ENCODE measurements at regions not wholly inside any gene's neighbourhood (a gene's known extent, or its start where the extent isn't known, plus 50 kb on each side); places are given as distances from the start of the nearest gene placed in this dataset.
"Not testable (repeated sequence)": the region's sequence is repeated elsewhere in the genome, so short reads cannot be mapped to it uniquely, and the experiment has no call there.

DNA sequence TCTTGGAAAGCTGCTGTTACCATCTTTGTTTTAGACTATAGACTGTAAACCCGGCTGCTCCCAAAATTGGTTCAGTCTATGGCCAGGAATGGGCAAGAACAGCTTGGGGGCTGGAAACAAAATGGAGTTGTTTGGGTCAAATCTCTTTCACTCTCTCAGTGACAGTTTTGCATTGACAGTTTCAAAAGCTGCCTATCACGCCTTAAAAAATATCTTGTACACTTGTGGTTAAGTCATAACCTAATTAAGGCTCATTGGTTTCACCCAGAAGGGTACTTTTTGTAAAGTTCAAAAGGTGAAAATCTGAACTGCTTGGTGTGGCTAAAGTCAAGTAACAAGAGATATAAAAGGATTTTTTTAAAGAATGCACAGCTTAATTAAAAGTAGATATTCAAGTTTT, 76.1 kb upstream of the PRL start:
- no peak overlapping the region for H3K9ac ChIP-seq (ENCODE audit: extremely low read depth, insufficient read length, low read length)
- H3K79me1 ChIP-seq (ENCODE audit: insufficient read depth, low read depth, low read length, poor library complexity, severe bottlenecking), result no peaks in the 10 kb centered on the region
- no peak overlapping the region for H4K8ac ChIP-seq (replicated peaks; ENCODE audit: insufficient read length, low read depth, low read length)
- WGBS (ENCODE audit: extremely low coverage, insufficient read length, low lambda C conversion rate), result no CpG with 5 or more reads among the region's 2 CpGs
- no peak overlapping the region for H2BK120ac ChIP-seq (ENCODE audit: low read depth, low read length, poor library complexity, severe bottlenecking)
- no peak overlapping the region for H3T11ph ChIP-seq (ENCODE audit: low read length)
- no peak overlapping the region for H3K27ac Mint-ChIP-seq
- H3K27me3 ChIP-seq (ENCODE audit: insufficient read depth, low read length), result no peaks in the 10 kb centered on the region
- no peak overlapping the region for H2AFZ ChIP-seq (ENCODE audit: low read length)
- no peak overlapping the region for H3K18ac ChIP-seq (ENCODE audit: insufficient read length, low read depth, low read length)
- no peak overlapping the region for H2BK15ac ChIP-seq (ENCODE audit: low read depth, low read length)
- no peaks in the 10 kb centered on the region; a peak in 1 of 4 replicates for H3K4me1 Mint-ChIP-seq
- H4K20me1 ChIP-seq (ENCODE audit: control insufficient read depth, insufficient read depth, insufficient read length), result no peaks in the 10 kb centered on the region
- peaks cover 0 to 7% of the 10 kb centered on the region in 2 experiments; a peak in 2 of 5 replicates for H3K9me3 Mint-ChIP-seq
- no peaks in the 10 kb centered on the region for H3K23me2 ChIP-seq (ENCODE audit: insufficient read length, low read depth, low read length, poor library complexity, severe bottlenecking)
- H3K4ac ChIP-seq (ENCODE audit: low read depth, low read length), result no peak overlapping the region
- no peak overlapping the region for H3K27ac ChIP-seq (ENCODE audit: insufficient read length, low read depth, low read length)
- H4K5ac ChIP-seq (ENCODE audit: insufficient read length, low read depth, low read length), result no peak overlapping the region
- peaks cover 1% of the 10 kb centered on the region; the same call in 1 of the 2 replicates for H3K27me3 Mint-ChIP-seq (ENCODE audit: low read depth)
- no peak overlapping the region for H3K14ac ChIP-seq (ENCODE audit: insufficient read depth, low read length)
- no peak overlapping the region for H2BK12ac ChIP-seq (ENCODE audit: insufficient read length, low read depth, low read length)
- no peaks in the 10 kb centered on the region for H3K4me1 ChIP-seq (ENCODE audit: insufficient read depth, low read length)
- no peak overlapping the region for H4K91ac ChIP-seq (ENCODE audit: insufficient read length, low read depth, low read length)
- H3K4me2 ChIP-seq (ENCODE audit: insufficient read depth, insufficient read length, low read length), result no peak overlapping the region
- H2AK5ac ChIP-seq (ENCODE audit: insufficient read length, low read length), result no peak overlapping the region
- no peaks in the 10 kb centered on the region for H3K79me2 ChIP-seq (ENCODE audit: insufficient read depth, low read length)
- no peak for DNase-seq
- no peak overlapping the region for H2BK20ac ChIP-seq (ENCODE audit: low read depth, low read length, poor library complexity, severe bottlenecking)
- H3K9me3 ChIP-seq (ENCODE audit: control insufficient read depth, low read depth, low read length), result no peaks in the 10 kb centered on the region
- no peak overlapping the region for H3K56ac ChIP-seq (ENCODE audit: insufficient read length, low read depth, low read length)
- H3K36me3 Mint-ChIP-seq (ENCODE audit: insufficient read depth in 1 of 3, low read depth in 3 of 3), result peaks cover 2 to 12% (median 4%) of the 10 kb centered on the region in 3 experiments; a peak in 3 of 7 replicates
- no peak overlapping the region for H3K4me3 Mint-ChIP-seq
- no peak overlapping the region for H2BK5ac ChIP-seq (ENCODE audit: insufficient read length, low read length)
- TF ChIP-seq CTCF (conservative IDR thresholded peaks at IDR 0.05), result no peak
- H3K23ac ChIP-seq (ENCODE audit: insufficient read length, low read depth, low read length), result no peak overlapping the region

DNA sequence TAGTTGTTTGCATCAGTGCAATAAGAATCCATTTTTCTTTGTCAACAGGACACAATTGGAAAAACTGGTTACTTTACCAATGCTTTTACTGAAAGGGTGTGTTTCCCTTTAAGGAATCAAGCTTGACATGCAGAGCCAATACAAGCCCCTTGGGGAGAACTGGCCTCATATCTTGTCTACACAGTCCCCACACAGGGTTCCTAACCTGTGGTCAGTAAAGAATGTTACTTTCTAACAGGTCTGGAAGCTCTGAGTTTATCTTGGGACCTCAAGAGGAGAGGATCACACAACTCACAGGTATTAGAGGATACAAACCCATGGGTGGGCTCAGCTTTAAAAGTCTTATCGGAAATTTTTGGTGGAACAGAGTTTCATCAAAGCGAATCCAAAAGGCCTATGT, 78.1 kb upstream of the PRL start:
- not testable (repeated sequence) for DNase-seq; H3K4me1 ChIP-seq (ENCODE audit: insufficient read depth, low read length)

More for the DNA sequence above, 78.1 kb upstream of the PRL start:
- not testable (repeated sequence) for H3K9me3 Mint-ChIP-seq; H3K18ac ChIP-seq (ENCODE audit: insufficient read length, low read depth, low read length); H2BK5ac ChIP-seq (ENCODE audit: insufficient read length, low read length); H4K5ac ChIP-seq (ENCODE audit: insufficient read length, low read depth, low read length); H3K23me2 ChIP-seq (ENCODE audit: insufficient read length, low read depth, low read length, poor library complexity, severe bottlenecking); H3K27me3 Mint-ChIP-seq (ENCODE audit: low read depth); H3K79me2 ChIP-seq (ENCODE audit: insufficient read depth, low read length); H2AK5ac ChIP-seq (ENCODE audit: insufficient read length, low read length); H3K9me3 ChIP-seq (ENCODE audit: control insufficient read depth, low read depth, low read length); H3K27ac Mint-ChIP-seq; H2BK20ac ChIP-seq (ENCODE audit: low read depth, low read length, poor library complexity, severe bottlenecking); H3K4me1 Mint-ChIP-seq; H2BK15ac ChIP-seq (ENCODE audit: low read depth, low read length); H2BK120ac ChIP-seq (ENCODE audit: low read depth, low read length, poor library complexity, severe bottlenecking); H3K79me1 ChIP-seq (ENCODE audit: insufficient read depth, low read depth, low read length, poor library complexity, severe bottlenecking); H3K4me3 Mint-ChIP-seq; H2AFZ ChIP-seq (ENCODE audit: low read length); H3K14ac ChIP-seq (ENCODE audit: insufficient read depth, low read length); H4K20me1 ChIP-seq (ENCODE audit: control insufficient read depth, insufficient read depth, insufficient read length); H3K9ac ChIP-seq (ENCODE audit: extremely low read depth, insufficient read length, low read length); H4K8ac ChIP-seq (replicated peaks; ENCODE audit: insufficient read length, low read depth, low read length); H3T11ph ChIP-seq (ENCODE audit: low read length); H2BK12ac ChIP-seq (ENCODE audit: insufficient read length, low read depth, low read length); H3K56ac ChIP-seq (ENCODE audit: insufficient read length, low read depth, low read length); H3K4ac ChIP-seq (ENCODE audit: low read depth, low read length); H4K91ac ChIP-seq (ENCODE audit: insufficient read length, low read depth, low read length); H3K27me3 ChIP-seq (ENCODE audit: insufficient read depth, low read length); H3K23ac ChIP-seq (ENCODE audit: insufficient read length, low read depth, low read length); H3K27ac ChIP-seq (ENCODE audit: insufficient read length, low read depth, low read length); H3K4me2 ChIP-seq (ENCODE audit: insufficient read depth, insufficient read length, low read length)
- H3K36me3 Mint-ChIP-seq (ENCODE audit: insufficient read depth in 1 of 3, low read depth in 3 of 3), result peaks cover 4 to 12% (median 5%) of the 10 kb centered on the region in 3 experiments; a peak in 3 of 7 replicates
- WGBS (ENCODE audit: extremely low coverage, insufficient read length, low lambda C conversion rate), result no CpG with 5 or more reads among the region's 2 CpGs
